HS-5 (cell line): ENCODE measurements at regions not wholly inside any gene's neighbourhood (a gene's known extent, or its start where the extent isn't known, plus 50 kb on each side); places are given as distances from the start of the nearest gene placed in this dataset.
"Not testable (repeated sequence)": the region's sequence is repeated elsewhere in the genome, so short reads cannot be mapped to it uniquely, and the experiment has no call there.

Source experiments
- DNase-seq: peaks from one replicate; pipeline ENCODE4 v3.0.0-alpha.2; 2012; ENCODE audit warnings: low read depth

DNA sequence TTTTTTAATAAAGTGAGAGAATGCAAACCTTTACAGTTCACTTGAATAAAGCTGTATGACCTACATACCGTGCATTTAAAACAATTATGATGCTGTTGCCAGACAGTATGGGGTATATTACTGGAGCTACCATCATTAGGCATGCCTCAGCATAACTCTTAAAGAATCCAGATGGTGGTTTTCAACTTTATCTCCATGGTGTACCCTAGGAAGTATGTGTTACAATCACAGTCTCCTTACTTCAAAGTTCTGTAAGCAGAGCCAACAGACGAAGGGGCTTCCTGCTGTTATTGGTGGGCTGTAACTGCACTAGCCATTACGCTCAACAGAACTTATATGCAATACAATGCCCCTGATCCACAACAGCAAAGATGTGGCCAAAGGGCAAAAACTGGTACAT lies 803.3 kb downstream of the DTWD2 start:
- DNase-seq = no peak

DNA sequence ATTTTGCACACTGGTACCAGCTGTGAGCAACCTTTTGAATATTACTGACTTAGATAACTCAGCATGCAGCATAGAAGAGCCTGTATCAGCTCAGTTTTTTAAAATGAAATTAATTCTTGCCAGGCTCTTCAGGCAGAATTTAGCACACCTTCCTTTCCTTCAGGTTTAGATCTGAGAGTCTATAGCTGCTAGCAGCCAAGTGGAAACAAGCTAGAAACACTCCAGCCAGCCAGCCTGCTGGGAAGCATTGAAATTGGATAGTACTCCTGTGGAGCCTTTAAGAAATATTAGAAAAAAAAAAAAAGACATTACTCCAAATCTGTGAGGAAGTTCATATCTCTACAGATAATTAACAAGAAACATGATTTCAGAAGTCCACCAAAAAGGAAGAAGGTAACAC lies 812.2 kb downstream of the DTWD2 start:
- DNase-seq = no peak

DNA sequence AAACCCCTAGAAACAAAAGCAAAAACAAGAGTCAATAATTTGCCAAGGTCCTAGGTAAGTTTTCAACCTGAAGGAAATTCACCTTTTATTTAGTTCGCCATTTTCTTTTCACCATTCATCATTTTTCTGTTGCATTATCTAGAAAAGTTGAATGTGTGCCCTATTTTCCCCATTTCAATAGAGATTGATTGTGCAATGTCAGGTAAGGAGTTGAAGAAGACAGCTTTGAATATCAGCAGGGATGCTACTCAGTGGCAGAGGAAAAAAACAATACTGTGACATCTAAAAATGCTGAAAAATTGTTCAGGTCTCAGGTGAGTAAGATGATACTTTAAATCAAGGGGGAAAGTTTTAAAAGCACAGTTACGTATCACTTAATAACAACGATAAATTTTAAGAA lies 813.7 kb downstream of the DTWD2 start:
- no peak for DNase-seq

DNA sequence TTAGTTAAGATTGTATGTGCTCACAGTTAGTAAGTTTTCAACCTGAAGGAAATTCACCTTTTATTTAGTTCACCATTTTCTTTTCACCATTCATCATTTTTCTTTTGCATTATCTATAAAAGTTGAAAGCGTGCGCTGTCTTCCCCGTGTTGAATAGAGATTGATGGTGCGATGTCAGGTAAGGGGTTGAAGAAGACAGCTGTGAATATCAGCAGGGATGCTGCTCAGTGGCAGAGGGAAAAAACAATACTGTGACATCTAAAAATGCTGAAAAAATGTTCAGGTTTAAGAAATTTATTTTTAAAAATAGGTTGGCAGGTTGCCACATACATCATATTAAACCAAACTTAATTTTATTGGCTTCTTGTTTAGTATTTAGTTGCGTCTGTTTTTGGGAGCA lies 815.0 kb downstream of the DTWD2 start:
- DNase-seq = no peak

DNA sequence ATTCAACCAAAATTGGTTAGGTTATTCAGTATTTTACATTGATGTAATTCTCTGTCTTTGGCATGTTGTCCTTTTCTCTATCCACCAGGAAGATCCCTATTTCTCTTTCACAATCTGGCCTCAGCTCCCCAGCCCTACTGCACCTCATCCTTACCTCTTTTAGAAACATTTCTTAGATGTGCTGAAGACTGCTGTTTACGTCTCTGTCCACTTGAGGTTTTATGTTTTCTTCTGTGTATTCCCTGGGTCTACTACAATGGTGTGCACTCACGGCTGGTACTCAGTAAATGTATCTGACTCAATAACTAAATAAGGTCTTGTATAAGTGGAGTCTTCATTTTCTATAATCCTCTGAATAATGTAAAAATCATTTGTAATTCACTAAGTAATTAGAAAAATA lies 822.7 kb downstream of the DTWD2 start:
- DNase-seq = no peak

DNA sequence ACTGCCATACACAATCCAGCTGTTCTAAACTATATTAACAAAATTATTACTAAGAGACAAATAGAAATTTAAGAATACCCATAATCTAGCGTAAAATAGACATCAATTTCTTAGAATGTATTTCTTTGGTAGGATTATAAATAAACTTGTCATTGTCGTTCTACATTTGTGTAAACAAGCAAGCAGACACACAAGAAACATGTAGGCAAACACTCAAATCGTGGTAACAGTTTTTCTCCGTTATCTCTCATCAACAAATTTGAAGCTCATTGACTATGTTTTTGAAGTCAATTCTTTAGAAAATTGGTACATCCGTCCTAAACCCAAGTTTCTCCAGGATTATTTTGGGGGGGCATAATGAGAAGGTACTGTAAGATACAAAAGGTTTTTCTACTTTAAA lies 832.2 kb downstream of the DTWD2 start:
- no peak for DNase-seq

DNA sequence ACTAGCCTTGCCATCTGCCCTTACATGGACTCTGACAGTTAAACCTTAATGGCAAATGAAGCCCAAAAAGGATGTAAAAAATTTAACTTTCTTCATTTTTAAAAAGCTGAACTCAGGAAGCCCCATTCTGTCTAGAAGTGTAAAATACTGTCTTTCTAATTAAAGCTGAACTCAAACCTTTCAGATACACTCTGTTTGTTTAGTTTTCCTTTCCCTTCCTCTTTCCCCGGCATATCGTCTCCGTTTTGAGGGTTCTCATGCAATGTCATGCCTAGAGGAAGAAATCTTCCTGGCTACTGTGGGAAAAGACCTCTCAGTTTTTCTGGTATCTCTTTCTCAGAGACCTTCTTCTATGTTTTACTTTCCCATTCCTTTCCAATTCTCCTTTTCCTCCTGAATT lies 841.5 kb downstream of the DTWD2 start:
- no peak for DNase-seq

DNA sequence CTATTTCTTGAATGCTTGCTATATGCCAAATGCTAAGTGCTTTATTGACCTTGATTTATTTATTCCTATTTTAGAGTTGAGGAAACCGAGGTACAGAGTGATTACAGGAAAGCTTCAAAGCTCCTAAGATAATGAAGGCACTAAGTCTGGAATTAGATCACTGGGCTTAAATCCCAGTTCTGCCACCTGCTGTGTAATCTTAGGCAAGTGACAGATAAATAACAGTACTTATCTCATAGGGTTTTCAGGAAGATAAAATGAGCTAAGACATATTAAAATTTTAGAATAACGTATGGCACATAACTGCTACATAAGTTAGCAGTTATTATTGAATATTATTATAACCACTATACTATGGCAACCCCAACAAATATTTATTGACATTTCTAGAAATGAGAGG lies 843.8 kb downstream of the DTWD2 start:
- DNase-seq = no peak

DNA sequence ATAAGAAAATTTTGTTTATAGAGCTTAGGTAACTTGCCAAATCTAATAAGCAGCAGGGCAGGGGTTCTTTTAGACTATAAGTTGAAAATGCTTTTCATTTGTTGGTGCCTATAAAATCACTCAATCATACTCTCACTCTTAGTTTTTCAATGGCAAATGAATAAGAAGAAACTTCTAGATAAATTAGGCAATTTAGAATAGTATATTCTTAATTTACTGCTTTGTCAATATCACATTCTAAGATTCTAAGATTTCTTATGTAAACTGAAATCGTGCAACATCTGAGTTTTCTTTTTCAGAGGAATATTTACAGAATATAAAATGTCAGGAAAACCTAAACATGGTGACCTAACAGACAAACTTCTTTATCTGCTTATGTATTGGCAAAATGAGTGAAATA lies 849.0 kb downstream of the DTWD2 start:
- no peak for DNase-seq

DNA sequence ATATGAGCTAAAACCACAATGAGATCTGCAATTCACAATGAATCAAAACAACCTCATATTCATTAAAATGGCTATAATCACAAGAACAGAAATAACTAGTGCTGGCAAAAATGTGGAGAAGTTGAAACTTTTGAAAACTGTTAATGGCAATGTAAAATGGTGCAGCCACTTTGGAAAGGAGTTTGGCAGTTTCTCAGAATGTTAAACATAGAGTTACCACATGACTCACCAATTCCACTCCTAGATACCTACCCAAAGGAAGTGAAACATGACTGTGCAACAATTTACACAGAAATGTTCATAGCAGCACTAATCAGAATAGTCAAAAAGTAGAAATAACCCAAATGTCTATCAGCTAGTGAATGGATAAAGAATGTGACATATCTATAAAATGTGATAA lies 862.2 kb downstream of the DTWD2 start:
- DNase-seq = peak; percentile 11

DNA sequence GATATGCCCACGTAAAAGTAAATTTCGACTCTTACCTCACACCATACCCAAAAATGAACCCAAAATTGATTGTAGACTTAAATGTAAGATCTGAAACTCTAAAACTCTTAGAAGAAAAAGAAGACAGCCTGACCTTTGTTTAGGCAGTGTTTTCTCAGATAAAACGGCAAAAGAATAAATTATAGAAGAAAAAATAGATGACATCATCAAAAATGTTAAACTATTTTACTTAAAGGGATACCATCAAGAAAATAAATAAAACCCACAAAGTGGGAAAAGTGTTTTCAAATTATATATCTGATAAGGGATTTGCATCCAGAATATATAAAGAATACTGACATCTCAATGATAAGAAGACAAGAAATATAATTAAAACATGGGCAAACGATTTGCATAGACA lies 862.7 kb downstream of the DTWD2 start:
- no peak for DNase-seq

DNA sequence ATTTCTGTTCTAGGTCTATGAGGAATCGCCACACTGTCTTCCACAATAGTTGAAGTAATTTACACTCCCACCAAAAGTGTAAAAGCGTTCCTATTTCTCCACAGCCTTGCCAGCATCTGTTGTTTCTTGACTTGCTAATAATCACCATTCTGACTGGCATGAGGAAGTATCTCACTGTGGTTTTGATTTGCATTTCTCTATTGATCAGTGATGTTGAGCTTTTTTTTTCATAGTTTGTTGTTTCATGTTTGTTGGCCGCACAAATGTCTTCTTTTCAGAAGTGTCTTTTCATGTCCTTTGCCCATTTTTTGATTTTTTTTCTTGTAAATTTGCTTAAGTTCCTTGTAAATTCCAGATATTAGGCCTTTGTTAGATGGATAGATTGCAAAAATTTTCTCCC lies 867.1 kb downstream of the DTWD2 start:
- DNase-seq = no peak

DNA sequence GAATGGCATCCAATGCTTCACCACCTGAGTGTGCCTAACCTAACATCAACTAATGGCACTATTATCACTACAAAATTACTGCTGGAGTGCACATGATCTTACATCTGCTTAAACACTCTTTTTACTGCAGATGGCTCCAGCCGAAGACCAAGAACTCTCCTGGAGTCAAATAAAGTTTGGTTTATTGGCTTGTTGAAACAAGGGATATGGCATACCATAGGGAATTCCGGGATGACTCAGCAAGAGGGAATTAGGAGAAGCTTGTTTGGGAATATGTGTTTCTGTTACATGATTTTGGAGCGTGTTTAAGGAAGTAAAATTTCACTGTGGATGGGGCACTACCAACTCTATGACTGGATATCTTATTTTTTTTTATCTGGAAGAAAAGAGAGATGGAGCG lies 872.6 kb downstream of the DTWD2 start:
- peak; percentile 20 for DNase-seq

DNA sequence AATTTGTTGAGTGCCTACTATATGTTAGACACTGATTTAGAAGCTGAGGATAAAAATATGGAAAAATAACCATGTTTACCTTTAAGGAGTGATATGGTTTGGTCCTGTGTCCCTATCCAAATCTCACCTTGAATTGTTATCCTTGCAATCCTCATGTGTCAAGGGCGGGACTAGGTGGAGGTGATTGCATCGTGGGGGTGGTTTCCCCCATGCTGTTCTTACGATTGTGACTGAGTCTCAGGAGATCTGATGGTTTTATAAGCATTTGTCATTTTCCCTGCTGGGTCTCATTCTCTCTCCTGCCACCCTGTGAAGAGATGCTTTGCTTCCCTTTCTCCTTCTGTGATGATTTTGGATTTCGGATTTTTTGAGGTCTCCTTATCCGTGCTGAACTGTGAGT lies 876.4 kb downstream of the DTWD2 start:
- no peak for DNase-seq

DNA sequence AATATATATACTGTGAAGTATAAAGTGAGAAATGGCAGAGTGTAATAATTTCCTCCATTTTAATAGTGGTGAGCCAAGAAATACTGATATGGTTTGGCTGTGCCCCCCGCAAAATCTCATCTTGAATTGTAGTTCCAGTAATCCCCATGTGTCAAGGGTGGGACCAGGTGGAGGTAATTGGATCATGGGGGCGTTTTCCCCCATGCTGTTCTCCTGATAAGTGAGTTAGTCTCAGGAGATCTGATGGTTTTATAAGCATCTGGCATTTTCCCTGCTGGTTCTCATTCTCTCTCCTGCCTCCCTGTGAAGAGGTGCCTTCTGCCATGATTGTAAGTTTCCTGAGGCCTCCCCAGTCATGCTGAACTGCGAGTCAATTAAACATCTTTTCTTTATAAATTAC lies 881.1 kb downstream of the DTWD2 start:
- DNase-seq = not testable (repeated sequence)

DNA sequence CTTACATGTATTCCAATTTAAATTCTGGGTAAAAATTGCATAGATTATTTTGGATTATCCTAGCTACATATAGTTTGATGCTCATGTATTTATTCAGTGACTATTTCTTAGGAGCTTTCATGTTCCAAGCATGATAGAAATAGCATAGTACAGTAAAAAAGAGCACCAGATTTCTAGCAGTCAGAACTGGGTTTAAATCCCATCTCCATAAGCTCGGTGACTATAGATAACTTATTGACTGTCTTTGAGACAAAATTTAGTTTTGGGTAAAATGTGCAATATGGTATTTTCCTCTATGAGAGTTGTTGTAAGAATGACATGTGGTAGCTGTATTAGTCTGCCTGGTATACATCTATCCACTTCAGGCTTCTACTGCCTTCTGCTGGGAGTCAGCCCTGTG lies 889.6 kb downstream of the DTWD2 start:
- DNase-seq = no peak

DNA sequence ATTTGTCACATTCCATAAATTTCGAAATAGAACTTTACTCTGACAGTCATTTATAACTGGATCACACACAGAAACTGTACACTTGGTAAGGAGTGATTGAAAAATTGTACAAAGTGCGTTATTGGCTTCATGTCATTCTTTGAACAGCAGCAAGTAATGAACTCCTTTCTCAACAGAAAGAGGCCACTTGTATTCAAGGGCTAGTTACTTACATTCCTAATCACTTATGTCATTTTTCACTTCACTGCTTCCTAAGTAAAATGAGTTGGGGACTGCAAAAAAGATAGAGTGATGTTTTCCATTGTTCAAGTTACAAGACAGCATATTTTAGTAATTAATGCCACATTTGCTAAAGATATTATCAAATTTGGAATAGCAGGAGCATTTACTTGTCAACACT lies 893.2 kb downstream of the DTWD2 start:
- DNase-seq = no peak

DNA sequence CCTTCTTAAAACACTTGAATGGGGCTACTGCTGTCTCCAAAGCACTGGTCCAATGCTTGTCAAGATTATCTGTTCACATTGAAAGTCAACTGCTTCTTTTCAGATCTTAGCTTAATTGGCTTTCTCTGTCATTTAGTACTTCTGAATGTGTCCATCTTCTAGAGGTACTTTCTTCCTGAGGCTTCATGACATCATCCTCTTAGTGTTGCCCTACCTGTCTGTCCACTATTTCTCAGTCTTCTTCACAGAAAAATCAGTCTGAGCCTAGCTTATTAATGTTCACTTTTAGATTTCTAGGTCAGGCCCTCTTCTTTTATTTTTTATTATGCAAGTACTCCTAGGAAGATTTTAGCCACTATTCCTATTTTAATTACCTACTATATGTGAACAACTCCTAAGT lies 899.9 kb downstream of the DTWD2 start:
- DNase-seq = no peak

DNA sequence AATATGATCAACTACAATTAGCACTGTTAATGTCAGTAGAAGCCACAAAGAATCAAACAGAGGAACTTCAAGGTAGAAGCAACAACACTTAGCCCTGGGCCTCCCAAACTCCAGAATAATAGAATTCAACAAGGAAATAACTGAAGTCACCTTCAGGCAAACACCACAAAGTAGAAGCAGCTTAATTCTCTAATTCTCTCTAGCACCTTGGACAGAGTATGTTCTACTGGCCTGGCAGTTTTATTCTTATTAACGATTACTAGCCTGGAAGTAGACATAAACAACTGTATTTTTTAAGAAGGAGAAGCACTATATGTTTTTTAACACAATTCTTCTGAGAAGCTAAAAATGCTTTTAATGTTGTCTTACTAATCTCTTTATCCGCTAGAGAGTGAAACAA lies 911.9 kb downstream of the DTWD2 start:
- no peak for DNase-seq

DNA sequence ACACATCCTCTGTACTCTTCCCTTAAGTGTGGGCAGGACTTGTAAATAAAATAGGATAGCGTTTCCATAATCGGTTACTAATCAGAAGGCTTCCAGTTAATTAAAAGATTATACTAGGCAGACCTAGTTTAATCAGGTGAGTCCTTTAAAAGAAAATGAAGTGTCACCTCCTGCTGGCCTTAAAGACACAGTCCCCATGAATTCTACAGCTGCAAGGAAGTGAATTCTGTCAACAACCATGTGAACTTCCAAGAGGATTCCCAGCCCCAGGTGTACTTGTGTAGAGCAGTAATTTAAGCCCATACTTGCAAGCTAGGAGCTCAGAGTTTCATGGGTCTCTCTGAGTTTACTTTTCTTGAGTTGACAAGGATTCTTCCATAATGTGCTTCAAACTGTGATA lies 918.3 kb downstream of the DTWD2 start:
- DNase-seq = no peak

DNA sequence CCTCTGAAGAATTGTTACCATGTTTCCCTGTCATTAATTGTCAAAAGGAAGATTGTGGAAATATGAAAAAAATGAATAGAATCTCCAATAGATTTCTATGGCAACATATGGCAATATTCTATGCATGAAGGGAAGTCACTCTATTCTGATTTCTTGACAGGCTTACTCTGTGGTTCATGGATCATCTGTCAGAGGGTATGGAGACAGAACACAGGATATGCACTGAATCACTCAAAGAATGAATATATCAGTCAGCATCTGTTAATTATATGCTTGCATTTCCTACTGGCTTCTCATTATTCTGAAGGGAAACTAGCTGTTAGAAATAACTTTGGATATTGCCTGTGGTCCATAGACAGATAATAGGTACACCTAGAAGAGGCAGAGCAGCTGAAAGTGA lies 918.9 kb downstream of the DTWD2 start:
- no peak for DNase-seq

DNA sequence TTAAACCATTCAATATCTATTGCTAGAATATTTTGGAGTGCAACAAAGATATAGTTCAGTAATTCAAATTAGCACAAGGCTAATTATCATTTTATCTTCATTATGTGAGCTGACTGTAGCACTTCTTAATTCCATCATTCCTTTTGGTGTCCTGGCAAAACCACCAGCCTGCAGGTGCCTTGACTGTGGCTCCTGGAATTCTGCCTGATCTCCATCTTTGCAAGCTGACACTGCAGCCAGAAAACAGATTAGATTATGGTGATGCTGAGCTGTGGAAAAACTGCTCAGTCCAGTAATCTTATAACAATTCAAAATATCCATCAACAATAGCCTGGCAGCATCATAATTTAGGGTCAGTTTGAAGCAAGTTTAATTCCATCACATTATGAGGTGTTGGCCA lies 919.5 kb downstream of the DTWD2 start:
- DNase-seq = no peak

DNA sequence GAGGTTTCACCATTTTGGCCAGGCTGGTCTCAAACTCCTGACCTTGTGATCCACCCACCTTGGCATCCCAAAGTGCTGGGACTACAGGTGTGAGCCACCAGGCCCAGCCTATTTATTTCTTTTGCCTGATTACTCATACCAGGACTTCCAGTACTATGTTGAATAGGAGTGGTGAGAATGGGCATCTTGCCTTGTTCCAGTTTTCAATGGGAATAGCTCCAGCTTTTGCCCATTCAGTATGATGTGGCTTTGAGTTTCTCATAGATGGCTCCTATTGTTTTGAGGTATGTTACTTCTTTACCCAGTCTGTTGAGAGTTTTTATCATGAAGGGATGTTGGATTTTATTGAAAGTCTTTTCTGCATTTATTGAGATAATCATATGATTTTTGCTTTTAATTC lies 924.5 kb downstream of the DTWD2 start:
- DNase-seq = not testable (repeated sequence)

DNA sequence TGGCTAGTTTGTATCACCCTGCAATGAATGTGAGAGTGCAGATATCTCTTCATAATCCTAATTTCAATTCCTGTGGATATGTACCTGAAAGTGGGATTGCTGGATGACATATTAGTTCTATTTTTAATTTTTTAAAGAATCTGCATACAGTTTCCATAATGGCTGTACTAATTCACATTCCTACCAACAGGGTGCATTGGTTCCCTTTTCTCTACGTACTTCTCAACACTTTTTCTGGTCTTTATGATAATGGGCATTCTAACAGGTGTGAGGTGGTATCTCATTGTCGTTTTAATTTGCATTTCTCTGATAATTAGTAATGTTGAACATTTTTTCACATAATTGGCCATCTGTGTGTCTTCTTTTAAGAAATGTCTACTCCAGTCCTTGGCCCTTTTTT lies 927.5 kb downstream of the DTWD2 start:
- DNase-seq = no peak

DNA sequence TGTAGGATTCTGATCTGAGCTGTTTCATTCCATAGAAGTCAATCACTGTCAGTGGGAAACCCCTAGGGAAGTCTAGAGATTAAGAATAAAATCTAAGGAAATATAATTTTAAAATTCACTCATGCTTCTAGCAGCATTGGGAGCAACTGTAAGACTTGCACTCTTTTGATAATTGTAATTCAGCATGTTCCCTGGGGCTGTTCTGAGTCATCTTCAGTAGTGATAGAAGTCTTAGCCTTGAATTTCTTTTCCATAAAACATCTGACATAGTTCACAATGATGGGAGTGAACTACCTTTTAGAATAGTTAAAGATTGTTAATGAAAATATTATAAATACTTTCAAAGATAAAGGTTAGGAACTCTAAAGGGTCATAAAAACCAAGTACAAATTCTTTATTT lies 935.8 kb downstream of the DTWD2 start:
- DNase-seq = no peak

DNA sequence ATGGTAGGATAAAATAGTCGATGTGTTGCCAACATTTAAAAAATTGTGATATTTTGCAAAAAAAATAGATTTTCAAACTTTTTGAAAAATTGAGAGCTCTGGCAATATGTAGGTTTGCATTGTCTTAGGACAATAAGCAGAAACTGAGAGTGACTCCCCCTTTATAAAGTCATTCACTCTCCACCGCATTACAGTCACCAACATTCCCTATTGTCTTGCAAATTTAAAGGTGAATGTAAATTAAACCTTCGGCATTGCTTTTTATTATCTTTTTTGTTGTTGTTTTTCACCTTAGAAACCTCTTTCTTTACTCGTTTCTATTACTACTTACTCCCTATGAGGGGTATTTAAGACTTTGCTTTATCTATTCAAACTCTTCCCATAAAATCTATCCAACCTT lies 944.2 kb downstream of the DTWD2 start:
- DNase-seq = no peak
